ENCODE measurements at regions not wholly inside any gene's neighbourhood (a gene's known extent, or its start where the extent isn't known, plus 50 kb on each side); places are given as distances from the start of the nearest gene placed in this dataset.

- Histone ChIP-seq H3K4me3 (ENCODE audit: low read depth, low read length) (no peak overlapping the region), H3K27me3 (ENCODE audit: control insufficient read depth, insufficient read depth, low read length) (no peaks in the 10 kb centered on the region), H3K27ac (ENCODE audit: low read depth, low read length) (no peak overlapping the region), H3K9me3 (ENCODE audit: control insufficient read depth, insufficient read depth, low read depth, low read length) (peaks cover 43% of the 10 kb centered on the region), H3K36me3 (ENCODE audit: control insufficient read depth, insufficient read depth, low read length) (no peaks in the 10 kb centered on the region), H3K9ac (ENCODE audit: low read length) (no peak overlapping the region), H3K4me1 (ENCODE audit: control insufficient read depth, insufficient read depth, low read length) (no peaks in the 10 kb centered on the region)
Observed at GRCh38 chr5:68494771-68495170, 279.2 kb downstream of the PIK3R1 start.

GRCh38 chr5:68499987-68500386 is 284.4 kb downstream of the PIK3R1 start:
- Histone ChIP-seq H3K9ac (ENCODE audit: low read length) (no peak overlapping the region), H3K27ac (ENCODE audit: low read depth, low read length) (no peak overlapping the region), H3K4me3 (ENCODE audit: low read depth, low read length) (no peak overlapping the region), H3K9me3 (ENCODE audit: control insufficient read depth, insufficient read depth, low read depth, low read length) (peaks cover 50% of the 10 kb centered on the region), H3K4me1 (ENCODE audit: control insufficient read depth, insufficient read depth, low read length) (no peaks in the 10 kb centered on the region), H3K27me3 (ENCODE audit: control insufficient read depth, insufficient read depth, low read length) (no peaks in the 10 kb centered on the region), H3K36me3 (ENCODE audit: control insufficient read depth, insufficient read depth, low read length) (no peaks in the 10 kb centered on the region)

GRCh38 chr5:68500813-68501212 is 285.3 kb downstream of the PIK3R1 start:
- no peaks in the 10 kb centered on the region for H3K4me1 ChIP-seq (ENCODE audit: control insufficient read depth, insufficient read depth, low read length)
- H3K9me3 ChIP-seq (ENCODE audit: control insufficient read depth, insufficient read depth, low read depth, low read length) = peaks cover 42% of the 10 kb centered on the region
- H3K27ac ChIP-seq (ENCODE audit: low read depth, low read length) = no peak overlapping the region
- no peaks in the 10 kb centered on the region for H3K36me3 ChIP-seq (ENCODE audit: control insufficient read depth, insufficient read depth, low read length)
- no peaks in the 10 kb centered on the region for H3K27me3 ChIP-seq (ENCODE audit: control insufficient read depth, insufficient read depth, low read length)
- H3K9ac ChIP-seq (ENCODE audit: low read length) = no peak overlapping the region
- H3K4me3 ChIP-seq (ENCODE audit: low read depth, low read length) = no peak overlapping the region

- H3K4me1 ChIP-seq (ENCODE audit: control insufficient read depth, insufficient read depth, low read length) = no peaks in the 10 kb centered on the region; the same call in 1 of the 2 replicates
- H3K27ac ChIP-seq (ENCODE audit: low read depth, low read length) = no peak overlapping the region
- no peak overlapping the region for H3K9ac ChIP-seq (ENCODE audit: low read length)
- no peak overlapping the region for H3K4me3 ChIP-seq (ENCODE audit: low read depth, low read length)
- H3K27me3 ChIP-seq (ENCODE audit: control insufficient read depth, insufficient read depth, low read length) = no peaks in the 10 kb centered on the region
- H3K36me3 ChIP-seq (ENCODE audit: control insufficient read depth, insufficient read depth, low read length) = no peaks in the 10 kb centered on the region
- peaks cover 25% of the 10 kb centered on the region for H3K9me3 ChIP-seq (ENCODE audit: control insufficient read depth, insufficient read depth, low read depth, low read length)
Observed at GRCh38 chr5:68502531-68502930, 287.0 kb downstream of the PIK3R1 start.

GRCh38 chr5:68504306-68504705 is 288.8 kb downstream of the PIK3R1 start:
- no peaks in the 10 kb centered on the region; the same call in 1 of the 2 replicates for H3K4me1 ChIP-seq (ENCODE audit: control insufficient read depth, insufficient read depth, low read length)
- H3K27me3 ChIP-seq (ENCODE audit: control insufficient read depth, insufficient read depth, low read length) = no peaks in the 10 kb centered on the region
- H3K9me3 ChIP-seq (ENCODE audit: control insufficient read depth, insufficient read depth, low read depth, low read length) = peaks cover 7% of the 10 kb centered on the region; the same call in 1 of the 2 replicates
- no peak overlapping the region for H3K27ac ChIP-seq (ENCODE audit: low read depth, low read length)
- no peaks in the 10 kb centered on the region for H3K36me3 ChIP-seq (ENCODE audit: control insufficient read depth, insufficient read depth, low read length)
- no peak overlapping the region for H3K4me3 ChIP-seq (ENCODE audit: low read depth, low read length)
- no peak overlapping the region for H3K9ac ChIP-seq (ENCODE audit: low read length)

DNA sequence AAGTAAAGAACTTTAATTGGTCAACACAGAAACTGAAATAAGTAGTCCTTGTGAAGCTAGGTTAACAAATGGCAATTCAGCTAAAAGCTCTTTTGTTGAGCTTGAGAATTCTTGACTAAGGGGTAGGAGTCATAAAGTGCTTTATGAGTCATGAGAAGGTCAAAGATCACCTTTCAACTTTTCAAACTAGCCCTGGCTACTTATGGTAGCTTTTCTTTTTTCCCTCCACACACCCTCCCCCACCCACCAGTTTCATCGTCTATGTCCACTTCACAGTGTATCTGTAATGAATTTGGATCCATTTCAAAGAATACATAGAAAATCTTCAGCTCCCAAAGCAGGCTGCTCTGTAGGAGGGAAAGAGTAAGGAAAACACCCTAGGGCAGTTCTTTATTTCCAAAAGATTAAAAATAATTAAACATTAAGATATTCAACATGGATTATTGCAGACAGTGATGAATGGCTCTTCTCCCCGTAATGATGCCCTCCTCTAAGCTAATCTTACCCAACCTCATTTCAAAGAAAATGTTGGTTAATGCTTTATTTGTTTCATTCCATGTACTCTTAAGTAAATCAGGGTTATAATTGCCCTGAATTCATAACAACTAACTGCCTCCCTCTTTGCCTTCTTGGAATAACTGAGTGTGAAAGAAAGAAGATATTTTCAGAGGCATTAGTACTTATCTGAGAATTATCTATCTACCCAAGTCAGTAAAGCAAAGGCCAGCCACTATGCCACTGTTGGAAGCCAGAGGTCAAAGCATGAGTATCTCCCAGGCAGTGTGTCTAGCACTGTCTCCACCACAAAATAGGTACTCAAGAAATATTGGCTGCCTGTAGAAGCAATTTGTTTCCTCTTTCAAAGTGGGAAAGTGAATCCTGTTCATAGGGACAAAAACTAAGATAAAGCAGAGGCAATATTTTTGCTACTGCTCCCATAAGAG is 290.6 kb downstream of the PIK3R1 start:
- H3K9me3 ChIP-seq (ENCODE audit: control insufficient read depth, insufficient read depth, low read depth, low read length) = peaks cover under 1% of the 10 kb centered on the region; the same call in 1 of the 2 replicates
- H3K27me3 ChIP-seq (ENCODE audit: control insufficient read depth, insufficient read depth, low read length) = no peaks in the 10 kb centered on the region
- no peaks in the 10 kb centered on the region; the same call in 1 of the 2 replicates for H3K4me1 ChIP-seq (ENCODE audit: control insufficient read depth, insufficient read depth, low read length)
- no peak overlapping the region for H3K9ac ChIP-seq (ENCODE audit: low read length)
- H3K27ac ChIP-seq (ENCODE audit: low read depth, low read length) = no peak overlapping the region; the same call in 1 of the 2 replicates
- H3K36me3 ChIP-seq (ENCODE audit: control insufficient read depth, insufficient read depth, low read length) = no peaks in the 10 kb centered on the region
- no peak overlapping the region for H3K4me3 ChIP-seq (ENCODE audit: low read depth, low read length)

GRCh38 chr5:68515514-68515913 is 300.0 kb downstream of the PIK3R1 start:
- H3K27ac ChIP-seq (ENCODE audit: low read depth, low read length) = no peak overlapping the region
- H3K27me3 ChIP-seq (ENCODE audit: control insufficient read depth, insufficient read depth, low read length) = no peaks in the 10 kb centered on the region
- H3K9ac ChIP-seq (ENCODE audit: low read length) = no peak overlapping the region
- no peak overlapping the region for H3K4me3 ChIP-seq (ENCODE audit: low read depth, low read length)
- H3K4me1 ChIP-seq (ENCODE audit: control insufficient read depth, insufficient read depth, low read length) = peaks cover 12% of the 10 kb centered on the region
- H3K36me3 ChIP-seq (ENCODE audit: control insufficient read depth, insufficient read depth, low read length) = no peaks in the 10 kb centered on the region
- no peaks in the 10 kb centered on the region for H3K9me3 ChIP-seq (ENCODE audit: control insufficient read depth, insufficient read depth, low read depth, low read length)

- no peak overlapping the region for H3K9ac ChIP-seq (ENCODE audit: low read length)
- no peak overlapping the region for H3K4me3 ChIP-seq (ENCODE audit: low read depth, low read length)
- peaks cover 12% of the 10 kb centered on the region for H3K4me1 ChIP-seq (ENCODE audit: control insufficient read depth, insufficient read depth, low read length)
Observed at GRCh38 chr5:68518286-68518685, 302.7 kb downstream of the PIK3R1 start.

DNA sequence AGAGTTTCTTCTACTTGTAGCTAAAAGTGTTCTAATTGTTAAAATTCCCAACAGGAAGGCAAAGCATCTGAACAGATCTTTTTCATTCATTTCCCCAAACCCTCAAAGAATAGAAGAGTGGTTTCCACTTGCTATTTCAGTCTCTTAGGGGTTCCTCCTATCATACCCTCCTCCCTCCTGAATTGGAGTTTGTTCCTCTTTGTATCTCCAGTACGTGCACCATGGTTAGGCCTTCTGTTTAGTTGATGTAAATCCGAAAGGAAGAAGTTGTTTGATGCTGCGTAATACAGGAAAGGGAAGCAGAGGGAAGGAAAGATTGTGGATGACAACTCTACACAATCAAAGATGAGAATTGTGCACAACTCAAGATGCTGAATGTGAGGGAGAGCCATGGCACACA is 303.6 kb downstream of the PIK3R1 start:
- Histone ChIP-seq H3K9ac (ENCODE audit: low read length) (no peak overlapping the region), H3K9me3 (ENCODE audit: control insufficient read depth, insufficient read depth, low read depth, low read length) (no peaks in the 10 kb centered on the region), H3K36me3 (ENCODE audit: control insufficient read depth, insufficient read depth, low read length) (no peaks in the 10 kb centered on the region), H3K27ac (ENCODE audit: low read depth, low read length) (no peak overlapping the region), H3K4me3 (ENCODE audit: low read depth, low read length) (no peak overlapping the region), H3K4me1 (ENCODE audit: control insufficient read depth, insufficient read depth, low read length) (peaks cover 12% of the 10 kb centered on the region), H3K27me3 (ENCODE audit: control insufficient read depth, insufficient read depth, low read length) (no peaks in the 10 kb centered on the region)

More at GRCh38 chr5:68518286-68518685, 302.7 kb downstream of the PIK3R1 start:
- Histone ChIP-seq H3K36me3 (ENCODE audit: control insufficient read depth, insufficient read depth, low read length) (no peaks in the 10 kb centered on the region), H3K27me3 (ENCODE audit: control insufficient read depth, insufficient read depth, low read length) (no peaks in the 10 kb centered on the region), H3K27ac (ENCODE audit: low read depth, low read length) (no peak overlapping the region), H3K9me3 (ENCODE audit: control insufficient read depth, insufficient read depth, low read depth, low read length) (no peaks in the 10 kb centered on the region)

- no peak overlapping the region for H3K9ac ChIP-seq (ENCODE audit: low read length)
- no peak overlapping the region for H3K27ac ChIP-seq (ENCODE audit: low read depth, low read length)
- H3K9me3 ChIP-seq (ENCODE audit: control insufficient read depth, insufficient read depth, low read depth, low read length) = no peaks in the 10 kb centered on the region
- H3K36me3 ChIP-seq (ENCODE audit: control insufficient read depth, insufficient read depth, low read length) = no peaks in the 10 kb centered on the region
- no peaks in the 10 kb centered on the region for H3K27me3 ChIP-seq (ENCODE audit: control insufficient read depth, insufficient read depth, low read length)
- no peak overlapping the region for H3K4me3 ChIP-seq (ENCODE audit: low read depth, low read length)
- H3K4me1 ChIP-seq (ENCODE audit: control insufficient read depth, insufficient read depth, low read length) = no peaks in the 10 kb centered on the region
Observed at GRCh38 chr5:68521776-68522175, 306.2 kb downstream of the PIK3R1 start.

- Histone ChIP-seq H3K9ac (ENCODE audit: low read length) (no peak overlapping the region), H3K4me3 (ENCODE audit: low read depth, low read length) (no peak overlapping the region), H3K27ac (ENCODE audit: low read depth, low read length) (no peak overlapping the region), H3K36me3 (ENCODE audit: control insufficient read depth, insufficient read depth, low read length) (no peaks in the 10 kb centered on the region), H3K4me1 (ENCODE audit: control insufficient read depth, insufficient read depth, low read length) (no peaks in the 10 kb centered on the region), H3K9me3 (ENCODE audit: control insufficient read depth, insufficient read depth, low read depth, low read length) (peaks cover 4% of the 10 kb centered on the region; the same call in 1 of the 2 replicates), H3K27me3 (ENCODE audit: control insufficient read depth, insufficient read depth, low read length) (no peaks in the 10 kb centered on the region)
Observed at GRCh38 chr5:68522863-68523262, 307.3 kb downstream of the PIK3R1 start.
